Type B pancreatic cell (in vitro differentiated cells): ENCODE measurements at regions not wholly inside any gene's neighbourhood (a gene's known extent, or its start where the extent isn't known, plus 50 kb on each side); places are given as distances from the start of the nearest gene placed in this dataset.

Experiments
- DNase-seq: peaks from one replicate; pipeline ENCODE4 v3.0.0; 2021; ENCODE audit warnings: mixed read lengths; ENCODE audit not compliant: unreplicated experiment; ENCODE audit errors: extremely low spot score
- H3K27ac Mint-ChIP-seq: 2 replicates; pipeline ENCODE4 v1.8.0; 2021; ENCODE audit warnings: mild to moderate bottlenecking, mixed read lengths
- H3K27me3 Mint-ChIP-seq: 2 replicates; pipeline ENCODE4 v1.8.0; 2021; ENCODE audit warnings: mixed read lengths
- H3K36me3 Mint-ChIP-seq: 2 replicates; pipeline ENCODE4 v1.8.0; 2021; ENCODE audit warnings: mixed read lengths
- H3K4me1 Mint-ChIP-seq: one replicate; pipeline ENCODE4 v1.8.0; 2021; ENCODE audit warnings: mixed read lengths; ENCODE audit not compliant: unreplicated experiment
- H3K4me3 Mint-ChIP-seq: 2 replicates; pipeline ENCODE4 v1.8.0; 2021; ENCODE audit warnings: mild to moderate bottlenecking, mixed read lengths
- H3K9me3 Mint-ChIP-seq: 2 replicates; pipeline ENCODE4 v1.8.0; 2021; ENCODE audit warnings: mixed read lengths
- TF ChIP-seq, protein P1 (sequence below): fragments of 200-600 bp; sonication (generic); conservative IDR thresholded peaks from 2 replicates; pipeline ENCODE4 v1.5.0; 2021; ENCODE audit warnings: antibody characterized with exemption, mild to moderate bottlenecking

DNA sequence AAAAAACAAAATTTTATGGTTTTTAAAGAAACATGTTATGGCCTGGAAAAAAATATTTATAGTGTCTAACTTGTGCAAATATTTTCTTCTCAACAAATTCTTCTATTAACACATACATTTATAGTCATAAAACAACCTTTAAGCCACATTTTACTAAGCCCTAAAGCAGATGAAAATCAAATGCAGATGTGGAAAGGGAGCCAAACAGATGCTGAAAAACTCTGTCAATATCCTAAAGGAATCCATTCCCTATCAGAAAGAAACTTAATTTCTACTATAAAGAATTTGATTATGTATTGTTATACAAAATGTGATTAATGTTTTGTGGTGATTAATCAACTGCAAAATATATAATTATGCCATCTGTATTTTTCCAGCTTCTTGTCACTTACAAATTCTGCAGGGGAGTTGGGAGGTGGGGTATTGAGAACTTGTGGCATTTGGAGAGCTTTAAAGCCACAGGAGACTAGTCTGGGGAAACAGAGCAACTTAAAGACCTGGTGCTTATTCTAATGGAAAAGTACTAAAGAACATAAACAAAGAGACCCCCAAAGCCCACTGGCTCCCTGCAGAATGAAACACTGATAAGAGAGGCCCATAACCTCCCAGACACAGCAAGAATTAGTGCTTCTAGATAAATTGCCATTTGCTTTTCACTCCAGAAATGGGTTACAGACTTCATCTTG lies 1721.0 kb upstream of the PIK3C3 start:
- TF ChIP-seq, protein P1, sequence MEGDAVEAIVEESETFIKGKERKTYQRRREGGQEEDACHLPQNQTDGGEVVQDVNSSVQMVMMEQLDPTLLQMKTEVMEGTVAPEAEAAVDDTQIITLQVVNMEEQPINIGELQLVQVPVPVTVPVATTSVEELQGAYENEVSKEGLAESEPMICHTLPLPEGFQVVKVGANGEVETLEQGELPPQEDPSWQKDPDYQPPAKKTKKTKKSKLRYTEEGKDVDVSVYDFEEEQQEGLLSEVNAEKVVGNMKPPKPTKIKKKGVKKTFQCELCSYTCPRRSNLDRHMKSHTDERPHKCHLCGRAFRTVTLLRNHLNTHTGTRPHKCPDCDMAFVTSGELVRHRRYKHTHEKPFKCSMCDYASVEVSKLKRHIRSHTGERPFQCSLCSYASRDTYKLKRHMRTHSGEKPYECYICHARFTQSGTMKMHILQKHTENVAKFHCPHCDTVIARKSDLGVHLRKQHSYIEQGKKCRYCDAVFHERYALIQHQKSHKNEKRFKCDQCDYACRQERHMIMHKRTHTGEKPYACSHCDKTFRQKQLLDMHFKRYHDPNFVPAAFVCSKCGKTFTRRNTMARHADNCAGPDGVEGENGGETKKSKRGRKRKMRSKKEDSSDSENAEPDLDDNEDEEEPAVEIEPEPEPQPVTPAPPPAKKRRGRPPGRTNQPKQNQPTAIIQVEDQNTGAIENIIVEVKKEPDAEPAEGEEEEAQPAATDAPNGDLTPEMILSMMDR, result no peak
- no peaks in the 10 kb centered on the region for H3K27me3 Mint-ChIP-seq
- no peaks in the 10 kb centered on the region for H3K9me3 Mint-ChIP-seq
- DNase-seq, result no peak
- no peaks in the 10 kb centered on the region for H3K36me3 Mint-ChIP-seq
- H3K4me1 Mint-ChIP-seq, result peaks cover 11% of the 10 kb centered on the region
- no peak overlapping the region for H3K4me3 Mint-ChIP-seq
- H3K27ac Mint-ChIP-seq, result no peak overlapping the region

DNA sequence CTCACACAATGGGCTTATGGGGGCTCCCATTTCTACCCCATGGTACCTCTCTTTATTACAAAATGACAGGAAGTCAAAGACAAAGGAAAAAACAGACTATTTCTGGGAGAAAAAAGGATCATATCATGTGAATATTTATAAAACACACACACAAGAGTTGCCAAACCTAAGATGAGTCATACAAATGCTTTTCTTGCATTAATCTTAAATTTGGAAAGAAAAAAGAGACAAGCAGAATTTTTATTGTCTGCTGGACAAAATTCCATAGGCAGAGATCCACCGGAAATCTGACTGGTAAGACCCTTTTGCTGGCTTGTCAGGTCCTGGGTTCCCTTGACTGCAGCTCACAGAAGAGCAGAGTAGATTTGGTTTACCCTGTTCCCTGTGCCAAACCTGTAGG lies 1732.3 kb upstream of the PIK3C3 start:
- H3K36me3 Mint-ChIP-seq, result no peaks in the 10 kb centered on the region
- TF ChIP-seq, protein P1, result no peak
- no peak overlapping the region for H3K4me3 Mint-ChIP-seq
- H3K4me1 Mint-ChIP-seq, result no peaks in the 10 kb centered on the region
- no peaks in the 10 kb centered on the region for H3K9me3 Mint-ChIP-seq
- no peak overlapping the region for H3K27ac Mint-ChIP-seq
- H3K27me3 Mint-ChIP-seq, result no peaks in the 10 kb centered on the region
- no peak for DNase-seq

DNA sequence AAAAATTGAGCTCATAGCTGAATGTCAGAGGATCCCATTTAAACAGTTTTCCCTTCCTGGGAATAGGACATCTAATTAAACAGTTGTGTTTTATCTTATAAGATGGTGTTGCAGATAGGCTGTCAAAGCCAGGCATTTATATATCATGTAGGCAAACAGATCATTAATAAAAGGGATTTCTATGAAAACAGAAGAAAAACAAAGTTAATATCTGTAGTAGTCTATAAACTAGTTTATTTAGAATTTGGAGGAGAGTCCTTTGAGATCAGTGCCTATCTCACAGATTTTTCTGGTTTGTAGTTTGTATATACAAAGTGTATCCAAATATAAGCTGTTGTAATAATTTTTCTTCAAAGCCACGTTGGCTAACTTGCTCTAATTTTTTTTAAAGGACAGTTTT lies 1738.2 kb upstream of the PIK3C3 start:
- no peak overlapping the region for H3K4me3 Mint-ChIP-seq
- TF ChIP-seq, protein P1, result no peak
- no peak for DNase-seq

DNA sequence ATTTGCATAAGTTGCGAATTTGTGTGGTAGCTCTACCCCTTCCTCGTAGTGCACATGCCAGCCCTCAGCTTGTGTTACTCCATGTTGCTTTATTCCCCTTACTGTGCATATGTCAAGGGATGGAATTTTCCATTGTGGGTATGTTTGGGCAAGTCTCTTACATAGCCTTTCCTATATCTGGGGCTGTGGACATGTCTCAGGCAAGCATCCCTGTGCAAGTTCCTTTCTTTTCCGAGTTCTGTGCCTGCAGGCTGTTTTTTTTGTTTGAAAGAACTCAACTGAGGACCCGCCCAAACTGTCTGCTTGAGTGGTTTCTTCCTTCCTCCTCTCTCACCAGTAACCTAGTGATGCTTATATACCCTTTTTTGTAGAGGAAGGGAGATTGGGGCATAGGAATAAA lies 1739.1 kb upstream of the PIK3C3 start:
- peaks cover 10% of the 10 kb centered on the region for H3K9me3 Mint-ChIP-seq
- H3K36me3 Mint-ChIP-seq, result peaks cover 5% of the 10 kb centered on the region
- no peaks in the 10 kb centered on the region for H3K27me3 Mint-ChIP-seq
- H3K4me3 Mint-ChIP-seq, result no peak overlapping the region
- no peak overlapping the region for H3K27ac Mint-ChIP-seq
- TF ChIP-seq, protein P1, result no peak
- H3K4me1 Mint-ChIP-seq, result no peaks in the 10 kb centered on the region
- DNase-seq, result no peak

More for the DNA sequence above, 1738.2 kb upstream of the PIK3C3 start:
- Mint-ChIP-seq H3K9me3 (peaks cover 10% of the 10 kb centered on the region), H3K36me3 (peaks cover 5% of the 10 kb centered on the region), H3K4me1 (no peaks in the 10 kb centered on the region), H3K27ac (no peak overlapping the region), H3K27me3 (no peaks in the 10 kb centered on the region)

DNA sequence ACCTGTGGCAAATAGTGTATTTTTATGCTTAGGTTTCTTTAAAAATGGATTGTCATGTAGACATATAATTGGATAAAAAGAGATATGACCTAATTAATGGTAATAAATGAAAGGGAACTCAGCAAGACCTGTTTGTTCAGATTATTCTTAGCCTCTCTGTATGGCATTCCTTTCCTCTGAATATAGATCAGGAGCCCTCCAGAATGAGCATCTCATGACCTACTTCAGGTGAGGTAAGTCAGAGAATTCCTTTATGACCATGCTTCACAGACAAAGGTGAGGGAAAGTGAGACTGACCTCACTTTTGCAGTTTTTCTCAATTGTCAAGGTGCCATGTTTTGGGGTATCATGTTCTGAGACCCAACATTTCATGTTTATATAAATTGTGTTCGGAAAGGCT lies 1744.3 kb upstream of the PIK3C3 start:
- Mint-ChIP-seq H3K27me3 (no peaks in the 10 kb centered on the region), H3K27ac (peak overlapping the region; percentile 83), H3K9me3 (peaks cover 16% of the 10 kb centered on the region), H3K36me3 (peaks cover 8% of the 10 kb centered on the region), H3K4me1 (peaks cover 4% of the 10 kb centered on the region), H3K4me3 (no peak overlapping the region)
- TF ChIP-seq, protein P1, result no peak
- no peak for DNase-seq

DNA sequence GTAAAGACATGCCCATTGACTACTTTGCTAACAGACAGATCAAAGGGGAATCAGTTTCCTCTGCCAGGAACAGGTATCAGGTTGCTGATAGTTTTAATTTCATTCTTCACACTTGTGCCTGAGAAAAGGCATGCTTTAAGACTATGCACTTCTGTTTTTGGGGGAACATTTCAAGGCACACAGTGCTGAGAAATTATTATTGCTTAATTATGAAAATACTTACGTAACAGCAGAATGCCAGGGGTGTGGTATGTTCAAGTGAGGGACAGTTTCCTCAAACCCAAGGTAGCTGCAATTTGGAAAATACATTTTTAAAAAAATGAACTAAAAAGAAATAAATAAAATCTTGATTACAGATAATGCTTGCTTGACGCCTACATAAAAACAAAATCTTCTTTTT lies 1746.1 kb upstream of the PIK3C3 start:
- H3K4me1 Mint-ChIP-seq, result peaks cover 4% of the 10 kb centered on the region
- H3K27me3 Mint-ChIP-seq, result no peaks in the 10 kb centered on the region
- peaks cover 11% of the 10 kb centered on the region for H3K9me3 Mint-ChIP-seq
- no peak for DNase-seq
- TF ChIP-seq, protein P1, result no peak
- H3K36me3 Mint-ChIP-seq, result peaks cover 3% of the 10 kb centered on the region
- no peak overlapping the region for H3K27ac Mint-ChIP-seq
- no peak overlapping the region for H3K4me3 Mint-ChIP-seq
